ENCODE measurements at regions not wholly inside any gene's neighbourhood (a gene's known extent, or its start where the extent isn't known, plus 50 kb on each side); places are given as distances from the start of the nearest gene placed in this dataset.

DNA sequence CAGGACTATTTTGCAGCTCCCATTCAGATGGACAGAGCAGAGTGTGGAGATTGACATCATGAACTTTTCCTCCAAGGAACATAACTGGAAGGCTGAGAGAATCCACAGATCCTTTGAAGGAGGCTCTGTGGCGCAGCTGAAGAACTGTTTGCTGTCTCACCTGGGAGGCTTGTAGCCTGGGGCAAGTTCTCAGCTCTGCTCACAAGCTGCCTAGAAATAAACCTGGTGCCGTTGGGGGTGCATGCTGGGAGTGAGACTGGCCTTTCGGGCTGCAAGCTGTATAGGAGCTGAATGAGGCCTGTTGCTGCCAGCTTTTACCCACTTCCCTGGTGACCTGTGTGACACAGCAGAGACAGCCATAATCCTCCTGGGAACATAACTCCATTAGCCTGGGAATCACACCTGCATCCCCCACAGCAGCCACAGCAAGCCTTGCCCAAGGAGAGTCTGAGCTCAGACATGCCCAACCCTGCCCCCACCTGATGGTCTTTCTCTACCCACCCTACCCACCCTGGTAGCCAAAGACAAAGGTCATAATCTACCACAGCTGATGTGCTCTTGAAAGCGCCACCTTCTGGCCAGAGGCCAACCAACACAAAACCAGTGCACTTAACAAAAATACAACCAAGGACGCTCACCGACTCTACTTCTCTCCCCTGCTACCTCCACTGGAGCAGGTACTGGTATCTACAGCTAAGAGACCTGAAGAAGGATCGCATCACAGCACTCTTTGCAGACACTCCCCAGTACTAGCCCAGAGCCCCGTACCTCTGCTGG lies 205.1 kb upstream of the MRPS30 start:
- TF ChIP-seq, protein P1, sequence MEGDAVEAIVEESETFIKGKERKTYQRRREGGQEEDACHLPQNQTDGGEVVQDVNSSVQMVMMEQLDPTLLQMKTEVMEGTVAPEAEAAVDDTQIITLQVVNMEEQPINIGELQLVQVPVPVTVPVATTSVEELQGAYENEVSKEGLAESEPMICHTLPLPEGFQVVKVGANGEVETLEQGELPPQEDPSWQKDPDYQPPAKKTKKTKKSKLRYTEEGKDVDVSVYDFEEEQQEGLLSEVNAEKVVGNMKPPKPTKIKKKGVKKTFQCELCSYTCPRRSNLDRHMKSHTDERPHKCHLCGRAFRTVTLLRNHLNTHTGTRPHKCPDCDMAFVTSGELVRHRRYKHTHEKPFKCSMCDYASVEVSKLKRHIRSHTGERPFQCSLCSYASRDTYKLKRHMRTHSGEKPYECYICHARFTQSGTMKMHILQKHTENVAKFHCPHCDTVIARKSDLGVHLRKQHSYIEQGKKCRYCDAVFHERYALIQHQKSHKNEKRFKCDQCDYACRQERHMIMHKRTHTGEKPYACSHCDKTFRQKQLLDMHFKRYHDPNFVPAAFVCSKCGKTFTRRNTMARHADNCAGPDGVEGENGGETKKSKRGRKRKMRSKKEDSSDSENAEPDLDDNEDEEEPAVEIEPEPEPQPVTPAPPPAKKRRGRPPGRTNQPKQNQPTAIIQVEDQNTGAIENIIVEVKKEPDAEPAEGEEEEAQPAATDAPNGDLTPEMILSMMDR (IDR thresholded peaks at IDR 0.05; ENCODE audit: low read depth, low read length, poor library complexity, severe bottlenecking) = peak; percentile 44
- TF ChIP-seq EZH2phosphoT487 (IDR thresholded peaks at IDR 0.05; ENCODE audit: borderline replicate concordance, low read length) = no peak

Measured in DOHH2 (cell line).